ENCODE measurements at regions not wholly inside any gene's neighbourhood (a gene's known extent, or its start where the extent isn't known, plus 50 kb on each side); places are given as distances from the start of the nearest gene placed in this dataset.

DNA sequence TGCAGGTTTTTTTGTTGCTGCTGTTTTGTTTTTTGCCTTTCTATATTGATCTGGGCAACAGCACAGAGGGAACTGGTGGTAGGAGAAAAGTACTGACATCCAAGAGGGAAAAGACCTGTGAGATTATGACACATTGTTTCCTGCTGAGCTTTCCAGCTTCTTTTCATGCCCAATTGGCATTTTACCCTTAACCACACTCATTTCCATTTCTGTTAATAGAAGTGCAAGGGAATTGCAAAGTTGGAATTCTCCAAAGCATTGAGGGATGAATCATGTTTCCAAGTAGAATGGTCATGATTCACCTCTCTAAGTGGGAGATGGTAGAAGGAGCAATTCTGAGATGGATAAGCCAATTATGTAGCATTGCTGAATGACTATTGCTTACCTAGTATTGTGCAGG is 161.5 kb downstream of the PPARGC1A start:
- H3K4me2 ChIP-seq (ENCODE audit: low read depth, low read length, poor library complexity, severe bottlenecking), result no peak overlapping the region
- no peak overlapping the region for H3K27ac ChIP-seq (ENCODE audit: low read depth, low read length)
- no peaks in the 10 kb centered on the region for H3K9me2 ChIP-seq (replicated peaks; ENCODE audit: insufficient read depth, low read length)
- no peaks in the 10 kb centered on the region for H3K79me2 ChIP-seq (ENCODE audit: insufficient read depth, low read length)
- TF ChIP-seq, protein P1, sequence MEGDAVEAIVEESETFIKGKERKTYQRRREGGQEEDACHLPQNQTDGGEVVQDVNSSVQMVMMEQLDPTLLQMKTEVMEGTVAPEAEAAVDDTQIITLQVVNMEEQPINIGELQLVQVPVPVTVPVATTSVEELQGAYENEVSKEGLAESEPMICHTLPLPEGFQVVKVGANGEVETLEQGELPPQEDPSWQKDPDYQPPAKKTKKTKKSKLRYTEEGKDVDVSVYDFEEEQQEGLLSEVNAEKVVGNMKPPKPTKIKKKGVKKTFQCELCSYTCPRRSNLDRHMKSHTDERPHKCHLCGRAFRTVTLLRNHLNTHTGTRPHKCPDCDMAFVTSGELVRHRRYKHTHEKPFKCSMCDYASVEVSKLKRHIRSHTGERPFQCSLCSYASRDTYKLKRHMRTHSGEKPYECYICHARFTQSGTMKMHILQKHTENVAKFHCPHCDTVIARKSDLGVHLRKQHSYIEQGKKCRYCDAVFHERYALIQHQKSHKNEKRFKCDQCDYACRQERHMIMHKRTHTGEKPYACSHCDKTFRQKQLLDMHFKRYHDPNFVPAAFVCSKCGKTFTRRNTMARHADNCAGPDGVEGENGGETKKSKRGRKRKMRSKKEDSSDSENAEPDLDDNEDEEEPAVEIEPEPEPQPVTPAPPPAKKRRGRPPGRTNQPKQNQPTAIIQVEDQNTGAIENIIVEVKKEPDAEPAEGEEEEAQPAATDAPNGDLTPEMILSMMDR (IDR thresholded peaks at IDR 0.05; ENCODE audit: insufficient read depth, low read length, poor library complexity, severe bottlenecking), result no peak
- no peak for TF ChIP-seq EZH2phosphoT487 (conservative IDR thresholded peaks at IDR 0.05; ENCODE audit: low read length)
- H3K4me3 ChIP-seq (ENCODE audit: insufficient read depth, low read length, poor library complexity, severe bottlenecking), result no peak overlapping the region
- H3K27me3 ChIP-seq (ENCODE audit: low read length), result no peaks in the 10 kb centered on the region
- H3K36me3 ChIP-seq (ENCODE audit: low read length), result no peaks in the 10 kb centered on the region
- no peak overlapping the region for H2AFZ ChIP-seq (ENCODE audit: low read depth, low read length, severe bottlenecking)
- H3K9me3 ChIP-seq (ENCODE audit: insufficient read depth, low read length), result no peaks in the 10 kb centered on the region
- H4K20me1 ChIP-seq (ENCODE audit: low read depth, low read length), result no peaks in the 10 kb centered on the region
- no peaks in the 10 kb centered on the region for H3F3A ChIP-seq (ENCODE audit: insufficient read depth)
- no peak overlapping the region for H3K9ac ChIP-seq (ENCODE audit: low read length)

DNA sequence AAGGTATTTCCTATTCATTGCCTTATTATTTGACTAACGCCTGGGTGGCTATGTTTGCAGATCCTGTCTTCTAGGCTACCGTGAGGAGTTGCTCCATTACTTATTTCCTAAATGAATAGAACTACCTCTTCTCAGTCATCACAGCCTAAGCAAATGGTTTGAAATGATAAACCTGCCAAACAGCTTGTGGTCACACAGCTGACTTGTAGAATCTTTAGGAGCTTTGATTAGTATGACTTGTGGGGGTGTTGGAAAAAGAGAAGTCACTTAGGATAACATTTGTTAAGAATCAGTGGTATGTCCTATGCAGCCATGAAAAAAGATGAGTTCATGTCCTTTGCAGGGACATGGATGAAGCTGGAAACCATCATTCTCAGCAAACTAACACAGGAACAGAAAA is 169.3 kb downstream of the PPARGC1A start:
- Histone ChIP-seq H2AFZ (ENCODE audit: low read depth, low read length, severe bottlenecking) (no peak overlapping the region), H3K27me3 (ENCODE audit: low read length) (no peaks in the 10 kb centered on the region), H3K79me2 (ENCODE audit: insufficient read depth, low read length) (no peaks in the 10 kb centered on the region), H3K9ac (ENCODE audit: low read length) (no peak overlapping the region), H3K9me3 (ENCODE audit: insufficient read depth, low read length) (no peaks in the 10 kb centered on the region), H4K20me1 (ENCODE audit: low read depth, low read length) (no peaks in the 10 kb centered on the region), H3K4me2 (ENCODE audit: low read depth, low read length, poor library complexity, severe bottlenecking) (no peak overlapping the region), H3K27ac (ENCODE audit: low read depth, low read length) (no peak overlapping the region), H3K9me2 (replicated peaks; ENCODE audit: insufficient read depth, low read length) (no peaks in the 10 kb centered on the region), H3F3A (ENCODE audit: insufficient read depth) (no peaks in the 10 kb centered on the region), H3K4me3 (ENCODE audit: insufficient read depth, low read length, poor library complexity, severe bottlenecking) (no peak overlapping the region), H3K36me3 (ENCODE audit: low read length) (no peaks in the 10 kb centered on the region)
- TF ChIP-seq, protein P1 (IDR thresholded peaks at IDR 0.05; ENCODE audit: insufficient read depth, low read length, poor library complexity, severe bottlenecking), result no peak
- TF ChIP-seq EZH2phosphoT487 (conservative IDR thresholded peaks at IDR 0.05; ENCODE audit: low read length), result no peak

GRCh38 chr4:23718435-23718834 is 171.4 kb downstream of the PPARGC1A start:
- Histone ChIP-seq H3K27me3 (ENCODE audit: low read length) (no peaks in the 10 kb centered on the region), H3K4me2 (ENCODE audit: low read depth, low read length, poor library complexity, severe bottlenecking) (no peak overlapping the region), H3K9me2 (replicated peaks; ENCODE audit: insufficient read depth, low read length) (no peaks in the 10 kb centered on the region), H4K20me1 (ENCODE audit: low read depth, low read length) (no peaks in the 10 kb centered on the region), H3K36me3 (ENCODE audit: low read length) (no peaks in the 10 kb centered on the region), H3F3A (ENCODE audit: insufficient read depth) (no peaks in the 10 kb centered on the region), H3K79me2 (ENCODE audit: insufficient read depth, low read length) (no peaks in the 10 kb centered on the region), H3K27ac (ENCODE audit: low read depth, low read length) (no peak overlapping the region), H3K9ac (ENCODE audit: low read length) (no peak overlapping the region), H3K9me3 (ENCODE audit: insufficient read depth, low read length) (no peaks in the 10 kb centered on the region), H2AFZ (ENCODE audit: low read depth, low read length, severe bottlenecking) (no peak overlapping the region), H3K4me3 (ENCODE audit: insufficient read depth, low read length, poor library complexity, severe bottlenecking) (no peak overlapping the region)
- TF ChIP-seq EZH2phosphoT487 (conservative IDR thresholded peaks at IDR 0.05; ENCODE audit: low read length), result no peak
- TF ChIP-seq, protein P1 (IDR thresholded peaks at IDR 0.05; ENCODE audit: insufficient read depth, low read length, poor library complexity, severe bottlenecking), result no peak

Measured in SU-DHL-6 (cell line).